Transverse colon (tissue), 3 donors: ENCODE measurements at regions not wholly inside any gene's neighbourhood (a gene's known extent, or its start where the extent isn't known, plus 50 kb on each side); places are given as distances from the start of the nearest gene placed in this dataset.

Source experiments
- EP300 ChIP-seq: sonication (generic); formaldehyde crosslinking; IDR thresholded peaks from one replicate; pipeline ENCODE4 v1.6.1; 2017; ENCODE audit warnings: antibody characterized with exemption, low read depth
- POLR2A ChIP-seq: fragments of 450-650 bp; IDR thresholded peaks from one replicate; pipeline ENCODE4 v1.6.1; 2016; ENCODE audit warnings: antibody characterized with exemption, mild to moderate bottlenecking, moderate library complexity
- POLR2AphosphoS5 ChIP-seq, 3 donors: sonication (generic); formaldehyde crosslinking; IDR thresholded peaks; one replicate each; pipeline ENCODE4 v1.6.1; 2016; ENCODE audit warnings: antibody characterized with exemption in 3 of 3

DNA sequence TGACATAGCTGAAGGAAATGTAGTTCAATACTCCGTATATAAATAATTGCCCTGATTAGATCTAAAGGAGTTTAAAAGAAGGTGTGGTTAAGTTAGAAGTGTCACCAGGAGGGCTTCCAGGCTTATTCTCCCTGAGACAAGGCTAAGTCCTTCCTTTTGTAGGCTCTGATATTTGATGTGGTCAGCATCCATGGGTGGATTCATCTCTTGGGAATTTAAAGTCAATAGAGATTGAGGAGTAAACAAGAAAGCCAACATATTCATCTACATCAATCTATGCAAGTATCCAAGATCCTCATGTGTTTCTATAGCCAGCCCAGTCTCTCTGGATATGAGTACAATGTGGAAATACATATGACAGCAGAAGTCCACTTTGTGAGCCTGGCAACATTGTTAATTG is 76.8 kb downstream of the KCTD12 start:
- TF ChIP-seq EP300 (no peak), POLR2AphosphoS5 (IDR thresholded peaks at IDR 0.05) (no peak), POLR2A (no peak)
